Testis (tissue), 2 donors: ENCODE measurements at regions not wholly inside any gene's neighbourhood (a gene's known extent, or its start where the extent isn't known, plus 50 kb on each side); places are given as distances from the start of the nearest gene placed in this dataset.
A peak's percentile ranks its signal among the peaks of the same experiment; 100 is the strongest.

Source experiments
- DNase-seq: peaks from one replicate; pipeline ENCODE4 v3.0.0-alpha.2; 2019
- H3K27ac ChIP-seq, 2 donors: fragments of 200-600 bp; sonication (generic); one replicate each; pipeline ENCODE4 v1.5.1; 2019
- H3K27me3 ChIP-seq: fragments of 200-600 bp; sonication (generic); one replicate; pipeline ENCODE4 v1.5.1; 2019
- H3K36me3 ChIP-seq: fragments of 200-600 bp; sonication (generic); one replicate; pipeline ENCODE4 v1.5.1; 2017; ENCODE audit warnings: low read depth; ENCODE audit errors: missing control alignments
- H3K4me1 ChIP-seq: fragments of 200-600 bp; sonication (generic); one replicate; pipeline ENCODE4 v1.5.1; 2019
- H3K4me3 ChIP-seq, 2 donors: fragments of 200-600 bp; sonication (generic); one replicate each; pipeline ENCODE4 v1.5.1; 2017 to 2019
- H3K9me3 ChIP-seq: fragments of 200-600 bp; sonication (generic); one replicate; pipeline ENCODE4 v1.5.1; 2017
- CTCF ChIP-seq, 3 experiments: fragments of 450-650 bp in 2 of 3; fragments of 200-600 bp in 1 of 3; sonication (generic) in 1 of 3; IDR thresholded peaks; one replicate each; pipeline ENCODE4 v1.5.1; 2016 to 2019; ENCODE audit warnings: antibody characterized with exemption in 3 of 3, mild to moderate bottlenecking in 2 of 3, moderate library complexity in 1 of 3
- POLR2A ChIP-seq: fragments of 450-650 bp; IDR thresholded peaks from one replicate; pipeline ENCODE4 v1.6.1; 2017; ENCODE audit warnings: antibody characterized with exemption, mild to moderate bottlenecking, moderate library complexity
- WGBS, 2 donors: methylation state at CpG; one replicate each; pipeline ENCODE4 v1.1.5; 2018; 5-methylcytosine and 5-hydroxymethylcytosine counted together
- intact Hi-C: fragments of 100-400 bp; cut with DNase I; formaldehyde crosslinking; loops from one replicate; pipeline ENCODE4 v1.15.1; 2023; ENCODE audit warnings: low total_unique reads

GRCh38 chr4:174154215-174154854 is 129.1 kb downstream of the FBXO8 start:
- intact Hi-C loops: no loop called here
- no peak overlapping the region for H3K27ac ChIP-seq
- H3K4me3 ChIP-seq: peak overlapping the region in 1 of 2 donors; percentile 3
- no peaks in the 10 kb centered on the region for H3K9me3 ChIP-seq
- H3K36me3 ChIP-seq: no peaks in the 10 kb centered on the region
- TF ChIP-seq CTCF (IDR thresholded peaks at IDR 0.05): no peak
- no peak for TF ChIP-seq POLR2A
- WGBS, 2 donors: 48 to 51% methylated on average over 5 of the region's 5 CpGs
- DNase-seq: no peak
- H3K4me1 ChIP-seq: no peaks in the 10 kb centered on the region
- no peaks in the 10 kb centered on the region for H3K27me3 ChIP-seq

GRCh38 chr4:174152717-174153466 is 130.6 kb downstream of the FBXO8 start:
- H3K4me1 ChIP-seq: no peaks in the 10 kb centered on the region
- H3K36me3 ChIP-seq: no peaks in the 10 kb centered on the region
- WGBS, 2 donors: 70 to 74% methylated on average over 2 of the region's 2 CpGs
- no peak overlapping the region for H3K27ac ChIP-seq
- no peaks in the 10 kb centered on the region for H3K9me3 ChIP-seq
- intact Hi-C loops: no loop called here
- TF ChIP-seq POLR2A (no peak), CTCF (IDR thresholded peaks at IDR 0.05) (no peak)
- H3K27me3 ChIP-seq: no peaks in the 10 kb centered on the region
- no peak for DNase-seq
- H3K4me3 ChIP-seq: no peak overlapping the region

- no peak for TF ChIP-seq POLR2A
- TF ChIP-seq CTCF (IDR thresholded peaks at IDR 0.05): no peak
- no peaks in the 10 kb centered on the region for H3K4me1 ChIP-seq
- no peaks in the 10 kb centered on the region for H3K9me3 ChIP-seq
- H3K27ac ChIP-seq: no peak overlapping the region
- WGBS, 2 donors: 77 to 83% methylated on average over 2 of the region's 2 CpGs
- DNase-seq: no peak
- no peaks in the 10 kb centered on the region for H3K36me3 ChIP-seq
- intact Hi-C loops: no loop called here
- H3K27me3 ChIP-seq: no peaks in the 10 kb centered on the region
- H3K4me3 ChIP-seq: no peak overlapping the region
These were observed 135.6 kb downstream of the FBXO8 start for GRCh38 chr4:174147863-174148262.

GRCh38 chr4:174144106-174144505 is 139.4 kb downstream of the FBXO8 start:
- intact Hi-C loops: no loop called here
- no peak overlapping the region for H3K4me3 ChIP-seq
- no peaks in the 10 kb centered on the region for H3K36me3 ChIP-seq
- no peak for DNase-seq
- no peaks in the 10 kb centered on the region for H3K27me3 ChIP-seq
- no peak overlapping the region for H3K27ac ChIP-seq
- TF ChIP-seq CTCF (IDR thresholded peaks at IDR 0.05) (no peak), POLR2A (no peak)
- H3K9me3 ChIP-seq: no peaks in the 10 kb centered on the region
- H3K4me1 ChIP-seq: no peaks in the 10 kb centered on the region

- no peak for TF ChIP-seq POLR2A
- TF ChIP-seq CTCF (IDR thresholded peaks at IDR 0.05): no peak
- intact Hi-C loops: no loop called here
- no peaks in the 10 kb centered on the region for H3K4me1 ChIP-seq
These were observed 141.6 kb downstream of the FBXO8 start for GRCh38 chr4:174141876-174142275.

More at GRCh38 chr4:174141876-174142275, 141.6 kb downstream of the FBXO8 start:
- Histone ChIP-seq H3K27ac (no peak overlapping the region), H3K36me3 (no peaks in the 10 kb centered on the region), H3K4me3 (no peak overlapping the region), H3K9me3 (no peaks in the 10 kb centered on the region), H3K27me3 (no peaks in the 10 kb centered on the region)
- WGBS, 2 donors: 73% methylated on average over 3 of the region's 3 CpGs
- DNase-seq: no peak
